HepG2 (cell line): ENCODE measurements at regions not wholly inside any gene's neighbourhood (a gene's known extent, or its start where the extent isn't known, plus 50 kb on each side); places are given as distances from the start of the nearest gene placed in this dataset.

ENCODE experiments used
- JUN ChIP-seq: sonication (generic); formaldehyde crosslinking; IDR thresholded peaks from 2 replicates; pipeline ENCODE4 v1.4.0; 2020; ENCODE audit warnings: mild to moderate bottlenecking, missing genetic modification reagents
- NFIC ChIP-seq: IDR thresholded peaks from 2 replicates; pipeline ENCODE4 v1.6.1; 2012; ENCODE audit warnings: mild to moderate bottlenecking, low read length, inconsistent platforms
- ZBTB49 ChIP-seq: sonication (generic); formaldehyde crosslinking; IDR thresholded peaks from 2 replicates; pipeline ENCODE4 v1.4.0; 2020; ENCODE audit warnings: missing genetic modification reagents, borderline replicate concordance
- ZNF205 ChIP-seq: IDR thresholded peaks from 2 replicates; pipeline ENCODE4 v1.6.1; 2018; ENCODE audit warnings: missing biosample characterization, missing genetic modification reagents
- ZNF274 ChIP-seq: sonication (generic); formaldehyde crosslinking; IDR thresholded peaks from 2 replicates; pipeline ENCODE4 v1.5.1; 2020; ENCODE audit warnings: mild to moderate bottlenecking, missing genetic modification reagents
- ZNF503 ChIP-seq: sonication (generic); formaldehyde crosslinking; IDR thresholded peaks from 2 replicates; pipeline ENCODE4 v1.4.0; 2020; ENCODE audit warnings: missing genetic modification reagents

- TF ChIP-seq ZNF274 (CRISPR knock-in tag): no peak
- TF ChIP-seq ZBTB49 (CRISPR knock-in tag): no peak
- TF ChIP-seq JUN (CRISPR knock-in tag): no peak
- TF ChIP-seq ZNF205 (CRISPR knock-in tag): no peak
- no peak for TF ChIP-seq NFIC
- TF ChIP-seq ZNF503 (CRISPR knock-in tag): no peak
These were observed 213.2 kb downstream of the SPANXN3 start for GRCh38 chrX:143304025-143304424.
